Kidney tubule cell (primary cell): ENCODE measurements at regions not wholly inside any gene's neighbourhood (a gene's known extent, or its start where the extent isn't known, plus 50 kb on each side); places are given as distances from the start of the nearest gene placed in this dataset.

Experiments
- DNase-seq: peaks from one replicate; pipeline ENCODE4 v3.0.0-alpha.2; 2018; ENCODE audit warnings: low spot score

GRCh38 chr2:150783015-150783414 is 295.5 kb upstream of the RND3 start:
- no peak for DNase-seq

GRCh38 chr2:150782613-150783012 is 295.1 kb upstream of the RND3 start:
- no peak for DNase-seq

- no peak for DNase-seq
Measured at GRCh38 chr2:150781142-150781541, 293.7 kb upstream of the RND3 start.

DNA sequence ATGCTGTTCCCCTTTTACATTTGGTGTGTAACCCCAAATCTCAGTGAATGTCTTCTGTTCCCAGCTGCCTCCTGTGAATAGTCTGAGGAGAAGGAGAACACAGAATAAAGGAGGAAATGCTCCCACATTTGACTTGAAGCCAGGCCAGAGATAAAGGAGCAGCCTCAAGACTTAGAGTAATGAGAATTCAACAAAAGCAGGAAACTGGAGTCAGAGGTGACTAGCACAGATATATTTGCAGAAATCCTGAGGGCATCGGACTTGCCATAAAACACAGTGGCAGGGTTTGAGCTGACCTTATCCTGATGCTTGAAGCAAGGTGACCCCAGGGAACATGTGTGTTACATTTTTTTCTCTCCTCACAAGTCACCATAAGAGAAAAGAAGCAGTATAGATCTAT is 291.4 kb upstream of the RND3 start:
- no peak for DNase-seq

DNA sequence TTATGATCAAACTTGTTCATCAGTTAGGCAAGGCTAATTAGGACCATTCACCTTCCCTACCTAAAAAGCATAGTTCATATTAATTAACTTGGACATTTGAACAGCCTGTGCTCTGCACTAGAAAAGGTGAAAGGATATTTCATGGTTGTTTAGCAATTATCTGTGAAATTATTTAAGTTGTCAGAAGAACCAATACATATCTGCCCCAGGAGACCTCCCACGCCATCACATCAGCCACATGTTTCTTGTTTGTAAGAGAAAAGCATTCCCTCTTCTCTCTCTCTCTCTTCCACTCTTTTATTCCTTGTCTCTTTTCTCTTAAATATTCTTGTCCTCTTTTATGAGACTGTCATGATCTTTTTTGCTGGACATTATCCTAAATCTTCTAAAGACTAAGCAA is 282.0 kb upstream of the RND3 start:
- DNase-seq = no peak

DNA sequence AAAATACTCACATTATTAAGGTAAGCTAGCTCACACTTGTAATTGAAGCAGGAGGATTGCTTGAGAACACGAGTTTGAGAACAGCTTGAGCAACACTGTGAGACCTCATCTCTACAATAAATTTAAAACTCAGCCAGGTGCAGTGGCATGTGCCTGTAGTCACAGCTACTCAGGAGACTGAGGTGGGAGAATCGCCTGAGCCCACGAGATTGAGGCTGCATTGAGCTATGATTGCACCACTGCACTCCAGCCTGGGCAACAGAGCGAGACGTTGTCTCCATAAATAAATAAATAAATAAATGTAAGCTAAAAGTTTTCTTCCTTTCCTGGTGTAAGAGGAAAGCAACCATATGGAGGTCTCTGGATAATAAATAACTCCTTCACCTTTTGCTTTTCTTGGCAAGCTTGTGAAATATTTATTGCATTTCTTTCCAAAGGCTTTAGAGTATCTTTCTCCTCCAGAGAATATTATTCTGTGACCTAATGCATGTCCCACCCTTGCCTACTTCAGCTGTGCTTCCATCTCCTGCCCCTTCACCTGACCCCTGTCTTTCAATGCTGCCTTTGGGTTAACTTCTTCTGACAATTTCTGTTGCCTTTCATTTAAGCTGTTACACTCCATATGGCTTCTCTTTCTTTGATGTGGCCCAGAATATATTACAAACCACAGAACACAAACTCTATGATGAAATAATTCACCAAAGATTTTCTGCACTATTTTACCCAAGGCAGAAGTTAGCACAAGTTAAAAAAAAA is 280.7 kb upstream of the RND3 start:
- peak; percentile 26 for DNase-seq

GRCh38 chr2:150762571-150762970 is 275.1 kb upstream of the RND3 start:
- DNase-seq = no peak

GRCh38 chr2:150759531-150759930 is 272.1 kb upstream of the RND3 start:
- DNase-seq = no peak

- DNase-seq = no peak
Measured at GRCh38 chr2:150759106-150759505, 271.6 kb upstream of the RND3 start.

- DNase-seq = no peak
Measured at GRCh38 chr2:150752229-150752628, 264.8 kb upstream of the RND3 start.

DNA sequence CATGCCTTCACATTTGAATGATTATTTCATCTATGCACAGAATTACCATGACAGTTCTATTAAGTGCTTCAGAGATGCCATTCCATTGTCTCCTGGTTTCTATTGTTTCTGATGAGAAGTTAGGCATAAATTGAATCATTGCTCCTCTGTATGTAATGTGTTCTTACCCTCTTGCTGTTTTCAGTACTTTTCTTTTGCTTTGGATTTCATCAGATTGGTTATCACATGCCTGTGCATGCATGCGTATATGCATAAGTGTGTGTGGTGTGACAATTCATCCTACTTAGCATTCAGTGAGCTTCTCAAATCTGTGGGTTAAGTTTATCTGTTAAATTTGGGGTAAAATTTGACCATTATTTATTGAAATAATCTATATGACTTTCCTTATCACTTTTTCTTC is 263.3 kb upstream of the RND3 start:
- DNase-seq = no peak

GRCh38 chr2:150742094-150742493 is 254.6 kb upstream of the RND3 start:
- no peak for DNase-seq

- DNase-seq = no peak
Measured at GRCh38 chr2:150735894-150736498, 248.5 kb upstream of the RND3 start.

- peak; percentile 34 for DNase-seq
Measured at GRCh38 chr2:150733051-150733618, 245.7 kb upstream of the RND3 start.

- no peak for DNase-seq
Measured at GRCh38 chr2:150732491-150732890, 245.0 kb upstream of the RND3 start.

GRCh38 chr2:150732064-150732463 is 244.6 kb upstream of the RND3 start:
- peak; percentile 89 for DNase-seq

DNA sequence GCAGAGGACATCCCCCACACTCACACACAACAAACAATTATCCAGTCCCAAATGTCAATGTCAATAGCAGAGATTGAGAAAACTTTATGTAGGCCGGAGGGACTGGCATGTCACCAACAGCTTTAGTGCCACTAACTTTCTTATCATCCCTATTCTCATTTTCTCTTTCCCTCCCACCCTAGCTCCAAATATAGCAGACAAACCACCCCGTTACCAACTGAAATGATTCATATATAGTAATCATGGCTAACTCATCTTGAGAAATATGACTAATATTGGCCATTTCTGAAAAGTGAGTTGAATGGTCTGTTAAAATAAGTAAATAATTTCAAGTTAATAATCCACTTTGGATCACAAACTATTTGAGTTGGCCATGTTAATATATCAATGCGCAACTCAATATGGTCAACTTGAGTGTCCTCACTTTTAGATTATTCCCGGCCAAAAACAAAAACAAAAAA is 242.1 kb upstream of the RND3 start:
- DNase-seq = peak; percentile 42

DNA sequence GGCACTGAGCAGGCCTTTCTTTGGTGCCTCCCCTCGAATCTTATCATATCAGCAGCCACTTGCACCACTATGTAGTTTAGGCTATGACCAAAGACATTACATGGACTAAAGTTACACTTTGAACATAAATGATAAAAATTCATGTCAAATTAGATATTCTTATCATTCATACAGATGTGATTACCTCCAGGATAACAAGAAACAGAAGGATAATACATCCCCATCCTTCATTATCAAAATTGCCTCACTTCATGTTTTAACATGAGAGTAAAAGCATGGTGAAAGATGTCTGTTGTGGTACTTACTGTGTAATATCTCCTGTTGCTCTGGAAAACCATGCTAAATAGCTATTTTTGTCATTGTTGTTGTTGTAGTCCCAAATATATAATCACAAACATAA is 230.8 kb upstream of the RND3 start:
- no peak for DNase-seq

DNA sequence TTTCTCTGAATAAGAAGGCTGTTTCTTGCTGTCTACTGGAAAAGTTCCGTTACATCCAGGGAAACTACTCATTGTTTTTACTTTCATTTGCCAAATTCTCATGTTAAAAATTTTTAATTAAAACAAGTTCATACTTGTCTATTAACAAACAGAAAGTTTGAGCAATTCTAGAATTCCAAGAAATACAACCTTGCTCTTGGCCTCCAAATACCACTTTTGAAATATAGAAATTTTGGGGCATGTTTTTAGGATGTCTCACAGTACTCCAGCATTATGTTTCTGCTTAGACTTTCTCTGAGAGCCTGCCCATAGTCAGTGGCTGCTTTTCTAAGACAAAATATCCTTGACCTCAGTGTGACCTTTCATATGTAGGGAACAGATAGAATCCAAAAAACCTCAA is 228.7 kb upstream of the RND3 start:
- DNase-seq = no peak

DNA sequence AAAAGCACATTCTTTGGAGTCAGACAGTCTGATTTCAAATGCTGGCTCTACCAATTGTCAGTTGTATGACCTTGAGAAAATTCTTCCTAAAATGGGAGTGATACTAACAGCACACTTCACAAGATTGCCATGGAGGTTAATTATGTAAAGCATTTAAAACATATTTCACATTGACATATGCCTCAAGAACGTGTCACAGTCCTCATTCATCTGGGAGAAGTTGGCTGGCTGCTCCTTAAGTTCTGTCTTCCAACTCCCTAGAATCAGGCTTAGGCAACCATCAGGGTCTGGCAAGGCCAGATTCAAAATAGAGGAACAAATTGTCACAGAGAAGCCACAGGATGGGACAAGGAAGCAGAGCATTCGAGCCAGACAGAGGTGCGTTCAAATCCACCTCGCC is 228.0 kb upstream of the RND3 start:
- no peak for DNase-seq

- no peak for DNase-seq
Measured at GRCh38 chr2:150710916-150711315, 223.4 kb upstream of the RND3 start.

GRCh38 chr2:150710041-150710440 is 222.6 kb upstream of the RND3 start:
- no peak for DNase-seq

DNA sequence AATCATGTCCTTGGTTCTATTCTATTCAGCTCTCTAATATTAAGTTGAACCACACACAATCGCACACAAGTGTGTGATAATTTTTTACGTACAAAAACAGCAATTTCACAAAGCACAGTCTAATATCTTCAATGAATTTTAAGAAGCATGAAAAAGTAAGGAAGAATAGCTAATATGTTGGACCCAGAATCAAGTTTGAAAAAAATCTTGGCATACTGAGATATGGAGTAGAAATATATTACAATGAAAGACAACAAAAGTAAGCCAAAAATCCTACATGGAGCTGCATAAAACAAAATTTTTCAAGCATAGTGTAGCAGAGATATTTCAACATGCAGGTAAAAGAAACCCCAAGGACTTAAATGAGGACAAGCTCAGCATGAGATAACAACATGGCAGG is 219.1 kb upstream of the RND3 start:
- DNase-seq = no peak

- no peak for DNase-seq
Measured at GRCh38 chr2:150705767-150706166, 218.3 kb upstream of the RND3 start.
